ENCODE measurements at regions not wholly inside any gene's neighbourhood (a gene's known extent, or its start where the extent isn't known, plus 50 kb on each side); places are given as distances from the start of the nearest gene placed in this dataset.

GRCh38 chr3:87719060-87719459 is 339.7 kb downstream of the CGGBP1 start:
- no peak for TF ChIP-seq CTCF (IDR thresholded peaks at IDR 0.05)
- no peak for TF ChIP-seq POLR2A (IDR thresholded peaks at IDR 0.05)

All from body of pancreas (tissue), 4 donors.